Neural cell (in vitro differentiated cells): ENCODE measurements at regions not wholly inside any gene's neighbourhood (a gene's known extent, or its start where the extent isn't known, plus 50 kb on each side); places are given as distances from the start of the nearest gene placed in this dataset.

Experiments used
- CTCF ChIP-seq: fragments of 450-650 bp; IDR thresholded peaks from 2 replicates; pipeline ENCODE4 v1.5.1; 2014; ENCODE audit warnings: antibody characterized with exemption, mild to moderate bottlenecking, moderate library complexity; ENCODE audit not compliant: poor library complexity, severe bottlenecking
- EP300 ChIP-seq: fragments of 450-650 bp; conservative IDR thresholded peaks from 2 replicates; pipeline ENCODE4 v1.6.1; 2014; ENCODE audit warnings: antibody characterized with exemption, mild to moderate bottlenecking, moderate library complexity; ENCODE audit not compliant: poor library complexity, severe bottlenecking
- EZH2 ChIP-seq: fragments of 200-600, 300-800 bp; shearing (Covaris generic), sonication (generic); IDR thresholded peaks from 2 replicates; pipeline ENCODE4 v1.6.1; 2014; ENCODE audit warnings: antibody characterized with exemption, low read length, borderline replicate concordance, mild to moderate bottlenecking; ENCODE audit not compliant: insufficient read depth, poor library complexity, severe bottlenecking
- POLR2AphosphoS5 ChIP-seq: IDR thresholded peaks from 2 replicates; pipeline ENCODE4 v1.6.1; 2012
- RAD21 ChIP-seq: fragments of 450-650 bp; conservative IDR thresholded peaks from 2 replicates; pipeline ENCODE4 v1.6.1; 2014; ENCODE audit warnings: antibody characterized with exemption, mild to moderate bottlenecking, moderate library complexity
- REST ChIP-seq: IDR thresholded peaks from 2 replicates; pipeline ENCODE4 v1.6.1; 2012; ENCODE audit warnings: borderline replicate concordance
- SMC3 ChIP-seq: fragments of 450-650 bp; conservative IDR thresholded peaks from 2 replicates; pipeline ENCODE4 v1.6.1; 2014; ENCODE audit warnings: antibody characterized with exemption, mild to moderate bottlenecking, moderate library complexity; ENCODE audit not compliant: poor library complexity

- TF ChIP-seq EZH2 (no peak), POLR2AphosphoS5 (no peak), CTCF (no peak), SMC3 (no peak), EP300 (no peak), RAD21 (no peak), REST (no peak)
Observed at GRCh38 chr6:9901376-9901775, 513.5 kb downstream of the TFAP2A start.
